ENCODE measurements at regions not wholly inside any gene's neighbourhood (a gene's known extent, or its start where the extent isn't known, plus 50 kb on each side); places are given as distances from the start of the nearest gene placed in this dataset.

DNA sequence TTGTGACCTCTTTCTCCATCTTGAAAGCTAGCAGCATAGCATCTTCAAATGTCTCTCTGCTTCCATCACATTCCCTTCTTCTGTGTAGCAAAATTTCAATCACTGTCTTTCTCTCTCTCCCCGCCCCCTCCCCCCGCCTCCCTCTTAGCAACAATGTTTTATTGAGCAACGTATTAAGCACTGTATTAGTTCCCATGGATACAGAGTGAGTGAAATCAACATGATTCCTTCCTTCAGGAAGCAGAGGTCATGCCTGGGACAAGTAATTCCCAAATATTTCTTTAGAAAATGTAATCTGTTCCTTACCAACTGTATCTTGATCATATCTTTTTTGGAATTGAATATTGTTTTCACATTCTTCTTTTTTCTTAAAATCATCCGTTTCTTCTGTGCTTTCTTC is 373.7 kb upstream of the NECTIN3 start:
- no peak for TF ChIP-seq GATA2 (IDR thresholded peaks at IDR 0.05; ENCODE audit: low read depth, low read length)
- no peak for TF ChIP-seq GATA3 (IDR thresholded peaks at IDR 0.05; ENCODE audit: low read depth, low read length)

All from SH-SY5Y (cell line).